ENCODE measurements at regions not wholly inside any gene's neighbourhood (a gene's known extent, or its start where the extent isn't known, plus 50 kb on each side); places are given as distances from the start of the nearest gene placed in this dataset.

GRCh38 chr10:124165827-124166226 lies 72.4 kb upstream of the CHST15 start:
- Mint-ChIP-seq H3K4me3 (no peak overlapping the region), H3K4me1 (ENCODE audit: low read depth) (no peaks in the 10 kb centered on the region), H3K9me3 (no peaks in the 10 kb centered on the region), H3K36me3 (ENCODE audit: insufficient read depth) (no peaks in the 10 kb centered on the region), H3K27me3 (ENCODE audit: low read depth) (peaks cover 15% of the 10 kb centered on the region)
- ATAC-seq (no peak), DNase-seq (no peak)

GRCh38 chr10:124165311-124165710 lies 71.9 kb upstream of the CHST15 start:
- no peaks in the 10 kb centered on the region for H3K36me3 Mint-ChIP-seq (ENCODE audit: insufficient read depth)
- ATAC-seq (no peak), DNase-seq (no peak)
- no peaks in the 10 kb centered on the region for H3K4me1 Mint-ChIP-seq (ENCODE audit: low read depth)
- no peaks in the 10 kb centered on the region for H3K9me3 Mint-ChIP-seq
- H3K4me3 Mint-ChIP-seq = no peak overlapping the region
- H3K27me3 Mint-ChIP-seq (ENCODE audit: low read depth) = peaks cover 15% of the 10 kb centered on the region

GRCh38 chr10:124164264-124164663 lies 70.9 kb upstream of the CHST15 start:
- H3K36me3 Mint-ChIP-seq (ENCODE audit: insufficient read depth) = no peaks in the 10 kb centered on the region
- H3K9me3 Mint-ChIP-seq = no peaks in the 10 kb centered on the region
- no peaks in the 10 kb centered on the region for H3K4me1 Mint-ChIP-seq (ENCODE audit: low read depth)
- no peak overlapping the region for H3K4me3 Mint-ChIP-seq
- H3K27me3 Mint-ChIP-seq (ENCODE audit: low read depth) = peaks cover 20% of the 10 kb centered on the region
- ATAC-seq = no peak
- no peak for DNase-seq

GRCh38 chr10:124162774-124163354 lies 69.5 kb upstream of the CHST15 start:
- no peaks in the 10 kb centered on the region for H3K4me1 Mint-ChIP-seq (ENCODE audit: low read depth)
- H3K9me3 Mint-ChIP-seq = no peaks in the 10 kb centered on the region
- DNase-seq (no peak), ATAC-seq (no peak)
- no peaks in the 10 kb centered on the region for H3K36me3 Mint-ChIP-seq (ENCODE audit: insufficient read depth)
- no peak overlapping the region for H3K4me3 Mint-ChIP-seq
- H3K27me3 Mint-ChIP-seq (ENCODE audit: low read depth) = peaks cover 21% of the 10 kb centered on the region

GRCh38 chr10:124162136-124162535 lies 68.7 kb upstream of the CHST15 start:
- H3K4me3 Mint-ChIP-seq = no peak overlapping the region
- no peaks in the 10 kb centered on the region for H3K9me3 Mint-ChIP-seq
- H3K36me3 Mint-ChIP-seq (ENCODE audit: insufficient read depth) = no peaks in the 10 kb centered on the region
- peaks cover 21% of the 10 kb centered on the region for H3K27me3 Mint-ChIP-seq (ENCODE audit: low read depth)
- DNase-seq (no peak), ATAC-seq (no peak)
- no peaks in the 10 kb centered on the region for H3K4me1 Mint-ChIP-seq (ENCODE audit: low read depth)

- ATAC-seq (no peak), DNase-seq (no peak)
- Mint-ChIP-seq H3K27me3 (ENCODE audit: low read depth) (peaks cover 21% of the 10 kb centered on the region), H3K36me3 (ENCODE audit: insufficient read depth) (no peaks in the 10 kb centered on the region), H3K4me1 (ENCODE audit: low read depth) (no peaks in the 10 kb centered on the region), H3K4me3 (no peak overlapping the region), H3K9me3 (no peaks in the 10 kb centered on the region)
These were observed 68.2 kb upstream of the CHST15 start for GRCh38 chr10:124161601-124162000.

- H3K9me3 Mint-ChIP-seq = no peaks in the 10 kb centered on the region
These were observed 67.7 kb upstream of the CHST15 start for GRCh38 chr10:124160943-124161582.

GRCh38 chr10:124160176-124160575 lies 66.8 kb upstream of the CHST15 start:
- H3K4me3 Mint-ChIP-seq = no peak overlapping the region
- no peaks in the 10 kb centered on the region for H3K36me3 Mint-ChIP-seq (ENCODE audit: insufficient read depth)
- H3K27me3 Mint-ChIP-seq (ENCODE audit: low read depth) = peaks cover 20% of the 10 kb centered on the region
- no peaks in the 10 kb centered on the region for H3K4me1 Mint-ChIP-seq (ENCODE audit: low read depth)
- DNase-seq (no peak), ATAC-seq (no peak)
- no peaks in the 10 kb centered on the region for H3K9me3 Mint-ChIP-seq

More at GRCh38 chr10:124160943-124161582, 67.7 kb upstream of the CHST15 start:
- Mint-ChIP-seq H3K4me3 (no peak overlapping the region), H3K27me3 (ENCODE audit: low read depth) (peaks cover 21% of the 10 kb centered on the region), H3K36me3 (ENCODE audit: insufficient read depth) (no peaks in the 10 kb centered on the region), H3K4me1 (ENCODE audit: low read depth) (no peaks in the 10 kb centered on the region)
- DNase-seq (no peak), ATAC-seq (no peak)

GRCh38 chr10:124159153-124159552 lies 65.8 kb upstream of the CHST15 start:
- no peaks in the 10 kb centered on the region for H3K9me3 Mint-ChIP-seq
- DNase-seq = no peak
- H3K4me3 Mint-ChIP-seq = no peak overlapping the region
- H3K4me1 Mint-ChIP-seq (ENCODE audit: low read depth) = no peaks in the 10 kb centered on the region
- H3K27me3 Mint-ChIP-seq (ENCODE audit: low read depth) = peaks cover 16% of the 10 kb centered on the region
- H3K36me3 Mint-ChIP-seq (ENCODE audit: insufficient read depth) = no peaks in the 10 kb centered on the region
- no peak for ATAC-seq

- H3K4me3 Mint-ChIP-seq = no peak overlapping the region
- DNase-seq = no peak
- no peaks in the 10 kb centered on the region for H3K4me1 Mint-ChIP-seq (ENCODE audit: low read depth)
- no peaks in the 10 kb centered on the region for H3K9me3 Mint-ChIP-seq
- H3K27me3 Mint-ChIP-seq (ENCODE audit: low read depth) = peaks cover 16% of the 10 kb centered on the region
- ATAC-seq = no peak
- no peaks in the 10 kb centered on the region for H3K36me3 Mint-ChIP-seq (ENCODE audit: insufficient read depth)
These were observed 65.2 kb upstream of the CHST15 start for GRCh38 chr10:124158592-124158991.

- Mint-ChIP-seq H3K36me3 (ENCODE audit: insufficient read depth) (no peaks in the 10 kb centered on the region), H3K9me3 (no peaks in the 10 kb centered on the region), H3K27me3 (ENCODE audit: low read depth) (peaks cover 15% of the 10 kb centered on the region), H3K4me3 (no peak overlapping the region), H3K4me1 (ENCODE audit: low read depth) (no peaks in the 10 kb centered on the region)
- DNase-seq (no peak), ATAC-seq (no peak)
These were observed 63.9 kb upstream of the CHST15 start for GRCh38 chr10:124157271-124157681.

- peaks cover 2% of the 10 kb centered on the region for H3K4me1 Mint-ChIP-seq (ENCODE audit: low read depth)
- H3K4me3 Mint-ChIP-seq = no peak overlapping the region
- peaks cover 12% of the 10 kb centered on the region for H3K27me3 Mint-ChIP-seq (ENCODE audit: low read depth)
- ATAC-seq (no peak), DNase-seq (no peak)
- no peaks in the 10 kb centered on the region for H3K36me3 Mint-ChIP-seq (ENCODE audit: insufficient read depth)
- H3K9me3 Mint-ChIP-seq = no peaks in the 10 kb centered on the region
These were observed 63.3 kb upstream of the CHST15 start for GRCh38 chr10:124156524-124157260.

- Mint-ChIP-seq H3K4me1 (ENCODE audit: low read depth) (peaks cover 6% of the 10 kb centered on the region), H3K4me3 (no peak overlapping the region), H3K36me3 (ENCODE audit: insufficient read depth) (no peaks in the 10 kb centered on the region), H3K9me3 (no peaks in the 10 kb centered on the region), H3K27me3 (ENCODE audit: low read depth) (peaks cover 14% of the 10 kb centered on the region)
- ATAC-seq (no peak), DNase-seq (no peak)
These were observed 62.5 kb upstream of the CHST15 start for GRCh38 chr10:124155781-124156435.

- peaks cover 6% of the 10 kb centered on the region for H3K4me1 Mint-ChIP-seq (ENCODE audit: low read depth)
- DNase-seq (peak; percentile 23), ATAC-seq (peak; percentile 80 to 81)
- H3K36me3 Mint-ChIP-seq (ENCODE audit: insufficient read depth) = no peaks in the 10 kb centered on the region
- peaks cover 10% of the 10 kb centered on the region for H3K27me3 Mint-ChIP-seq (ENCODE audit: low read depth)
- no peaks in the 10 kb centered on the region for H3K9me3 Mint-ChIP-seq
- H3K4me3 Mint-ChIP-seq = no peak overlapping the region
These were observed 59.8 kb upstream of the CHST15 start for GRCh38 chr10:124153023-124153826.
